H9 (cell line): ENCODE measurements at regions not wholly inside any gene's neighbourhood (a gene's known extent, or its start where the extent isn't known, plus 50 kb on each side); places are given as distances from the start of the nearest gene placed in this dataset.

ENCODE experiments used
- DNase-seq: peaks from one replicate; pipeline ENCODE4 v3.0.0-alpha.2; 2017
- H2AFZ ChIP-seq: one replicate; pipeline ENCODE4 v1.6.1; 2013; ENCODE audit warnings: mild to moderate bottlenecking, low read length, control low read depth, moderate library complexity
- H2AK5ac ChIP-seq: 2 replicates; pipeline ENCODE4 v1.6.1; 2013; ENCODE audit warnings: low read length, control low read depth, mixed read lengths; ENCODE audit not compliant: insufficient read length
- H2BK120ac ChIP-seq: one replicate; pipeline ENCODE4 v1.6.1; 2013; ENCODE audit warnings: low read depth, mild to moderate bottlenecking, low read length, control low read depth, inconsistent platforms; ENCODE audit not compliant: poor library complexity, severe bottlenecking
- H2BK12ac ChIP-seq: 2 replicates; pipeline ENCODE4 v1.6.1; 2013; ENCODE audit warnings: low read length, control low read depth, mixed read lengths, low read depth; ENCODE audit not compliant: insufficient read length
- H2BK15ac ChIP-seq: 2 replicates; pipeline ENCODE4 v1.6.1; 2013; ENCODE audit warnings: low read depth, low read length, control low read depth
- H2BK20ac ChIP-seq: one replicate; pipeline ENCODE4 v1.6.1; 2013; ENCODE audit warnings: low read depth, mild to moderate bottlenecking, low read length, control low read depth, inconsistent platforms; ENCODE audit not compliant: poor library complexity, severe bottlenecking
- H2BK5ac ChIP-seq: 2 replicates; pipeline ENCODE4 v1.6.1; 2013; ENCODE audit warnings: low read length, control low read depth, mixed read lengths; ENCODE audit not compliant: insufficient read length
- H3K14ac ChIP-seq: 2 replicates; pipeline ENCODE4 v1.6.1; 2013; ENCODE audit warnings: low read length, control low read depth; ENCODE audit not compliant: insufficient read depth
- H3K18ac ChIP-seq: 2 replicates; pipeline ENCODE4 v1.6.1; 2013; ENCODE audit warnings: low read depth, mild to moderate bottlenecking, mixed read lengths, low read length, control low read depth; ENCODE audit not compliant: insufficient read length
- H3K23ac ChIP-seq: 2 replicates; pipeline ENCODE4 v1.6.1; 2013; ENCODE audit warnings: low read length, control low read depth, mixed read lengths, low read depth; ENCODE audit not compliant: insufficient read length
- H3K23me2 ChIP-seq: 2 replicates; pipeline ENCODE4 v1.6.1; 2013; ENCODE audit warnings: low read depth, mild to moderate bottlenecking, mixed read lengths, low read length, control low read depth; ENCODE audit not compliant: insufficient read length, poor library complexity, severe bottlenecking
- H3K27ac ChIP-seq: 2 replicates; pipeline ENCODE4 v1.5.1; 2013; ENCODE audit warnings: low read length, control low read depth, mixed read lengths, low read depth; ENCODE audit not compliant: insufficient read length
- H3K27me3 ChIP-seq: 2 replicates; pipeline ENCODE4 v1.6.1; 2013; ENCODE audit warnings: low read length, control low read depth, inconsistent platforms; ENCODE audit not compliant: insufficient read depth
- H3K4ac ChIP-seq: 2 replicates; pipeline ENCODE4 v1.6.1; 2013; ENCODE audit warnings: low read depth, mild to moderate bottlenecking, control low read depth, inconsistent platforms, low read length, moderate library complexity
- H3K4me1 ChIP-seq: 2 replicates; pipeline ENCODE4 v1.6.1; 2013; ENCODE audit warnings: low read length, control low read depth, inconsistent platforms; ENCODE audit not compliant: insufficient read depth
- H3K4me2 ChIP-seq: 2 replicates; pipeline ENCODE4 v1.6.1; 2013; ENCODE audit warnings: low read length, control low read depth, mixed read lengths; ENCODE audit not compliant: insufficient read length, insufficient read depth
- H3K56ac ChIP-seq: 2 replicates; pipeline ENCODE4 v1.6.1; 2013; ENCODE audit warnings: low read depth, mild to moderate bottlenecking, mixed read lengths, low read length, control low read depth; ENCODE audit not compliant: insufficient read length
- H3K79me1 ChIP-seq: 2 replicates; pipeline ENCODE4 v1.6.1; 2013; ENCODE audit warnings: low read depth, mild to moderate bottlenecking, moderate library complexity, low read length, control low read depth, inconsistent platforms; ENCODE audit not compliant: insufficient read depth, poor library complexity, severe bottlenecking
- H3K79me2 ChIP-seq: 2 replicates; pipeline ENCODE4 v1.6.1; 2013; ENCODE audit warnings: low read length, control low read depth, inconsistent platforms; ENCODE audit not compliant: insufficient read depth
- H3K9ac ChIP-seq: 2 replicates; pipeline ENCODE4 v1.6.1; 2013; ENCODE audit warnings: low read length, control low read depth, mixed read lengths; ENCODE audit not compliant: insufficient read length; ENCODE audit errors: extremely low read depth
- H3K9me3 ChIP-seq: one replicate; pipeline ENCODE4 v1.6.1; 2013; ENCODE audit warnings: low read depth, low read length, inconsistent platforms; ENCODE audit not compliant: control insufficient read depth
- H3T11ph ChIP-seq: one replicate; pipeline ENCODE4 v1.6.1; 2013; ENCODE audit warnings: mild to moderate bottlenecking, low read length, control low read depth, inconsistent platforms
- H4K20me1 ChIP-seq: one replicate; pipeline ENCODE4 v1.6.1; 2013; ENCODE audit not compliant: control insufficient read depth, insufficient read length, insufficient read depth
- H4K5ac ChIP-seq: 2 replicates; pipeline ENCODE4 v1.6.1; 2013; ENCODE audit warnings: low read depth, mild to moderate bottlenecking, mixed read lengths, low read length, control low read depth; ENCODE audit not compliant: insufficient read length
- H4K8ac ChIP-seq: replicated peaks from 2 replicates; pipeline ENCODE4 v1.6.1; 2013; ENCODE audit warnings: low read length, control low read depth, mixed read lengths, low read depth; ENCODE audit not compliant: insufficient read length
- H4K91ac ChIP-seq: 2 replicates; pipeline ENCODE4 v1.6.1; 2013; ENCODE audit warnings: low read depth, mild to moderate bottlenecking, moderate library complexity, mixed read lengths, low read length, control low read depth; ENCODE audit not compliant: insufficient read length
- H3K27ac Mint-ChIP-seq, 3 experiments: 2 replicates in 2 of 3; 3 replicates in 1 of 3; pipeline ENCODE4 v1.8.0; 2020 to 2021; ENCODE audit warnings: mixed read lengths in 3 of 3, mild to moderate bottlenecking in 1 of 3, moderate library complexity in 1 of 3
- H3K27me3 Mint-ChIP-seq: 2 replicates; pipeline ENCODE4 v1.8.0; 2021; ENCODE audit warnings: low read depth, mild to moderate bottlenecking, moderate library complexity, mixed read lengths
- H3K36me3 Mint-ChIP-seq, 3 experiments: 2 replicates in 2 of 3; 3 replicates in 1 of 3; pipeline ENCODE4 v1.8.0; 2020 to 2021; ENCODE audit warnings: low read depth in 3 of 3, mixed read lengths in 3 of 3; ENCODE audit not compliant: insufficient read depth in 1 of 3
- H3K4me1 Mint-ChIP-seq, 2 experiments: 2 replicates each; pipeline ENCODE4 v1.8.0; 2020; ENCODE audit warnings: mixed read lengths in 2 of 2
- H3K4me3 Mint-ChIP-seq, 2 experiments: 2 replicates in 1 of 2; 3 replicates in 1 of 2; pipeline ENCODE4 v1.8.0; 2020 to 2021; ENCODE audit warnings: mild to moderate bottlenecking in 2 of 2, mixed read lengths in 2 of 2, moderate library complexity in 1 of 2
- H3K9me3 Mint-ChIP-seq, 2 experiments: 2 replicates in 1 of 2; 3 replicates in 1 of 2; pipeline ENCODE4 v1.8.0; 2020; ENCODE audit warnings: mild to moderate bottlenecking in 2 of 2, mixed read lengths in 2 of 2, moderate library complexity in 1 of 2
- CTCF ChIP-seq: fragments of 200-600 bp; sonication (generic); conservative IDR thresholded peaks from 3 replicates; pipeline ENCODE4 v1.8.0; 2021; ENCODE audit warnings: antibody characterized with exemption, mild to moderate bottlenecking
- WGBS: extraction: QIAGEN DNeasy Blood & Tissue Kit; methylation state at CpG from one replicate; pipeline ENCODE4 v1.1.7; 2013; ENCODE audit warnings: missing lambda C conversion rate, low lambda C conversion rate, mixed read lengths; ENCODE audit not compliant: insufficient read length; ENCODE audit errors: extremely low coverage; 5-methylcytosine and 5-hydroxymethylcytosine counted together

DNA sequence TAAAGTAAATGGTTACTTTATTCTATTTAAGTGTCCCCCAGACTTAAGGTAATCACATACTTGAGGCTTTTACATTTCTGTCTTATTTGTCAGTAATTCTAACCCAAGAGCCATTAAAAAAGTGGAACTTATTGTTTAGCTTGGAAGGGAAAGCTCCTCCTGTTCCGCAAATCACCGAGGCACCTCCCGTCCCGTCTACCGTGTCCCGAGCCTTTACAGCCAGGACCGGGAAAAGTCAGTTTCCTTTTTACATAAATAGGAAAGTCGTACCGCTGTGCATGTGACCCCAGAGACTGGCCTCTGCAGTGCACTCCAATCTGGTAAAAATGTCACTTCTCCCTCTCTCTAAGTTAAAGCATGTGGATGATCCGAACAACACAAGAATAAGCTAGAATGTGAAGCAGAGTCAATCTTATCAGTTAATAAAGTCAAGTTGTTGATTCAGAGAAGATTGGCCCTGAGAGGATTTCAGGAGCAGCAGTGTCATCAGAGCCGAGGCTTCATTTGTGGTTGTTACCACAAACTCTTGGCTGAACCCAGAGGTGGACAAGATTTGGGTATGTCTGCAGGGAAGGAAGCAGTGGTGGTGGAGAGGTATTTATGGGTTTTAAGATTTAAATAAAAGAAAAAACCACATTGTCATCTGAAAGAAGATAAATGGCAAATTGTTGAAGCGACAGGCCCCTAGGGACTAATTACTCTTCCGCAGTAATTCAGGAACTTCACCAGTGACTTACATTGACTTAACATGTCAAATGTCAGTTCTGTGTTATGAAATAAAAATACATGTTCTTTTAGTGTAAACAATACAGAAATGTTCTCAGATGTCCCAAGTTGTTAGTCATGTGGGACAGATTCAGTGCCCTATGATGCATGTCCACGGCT lies 316.6 kb upstream of the ZNF32 start:
- H3K4me1 ChIP-seq, result no peaks in the 10 kb centered on the region
- no peak overlapping the region for H3K4ac ChIP-seq
- no peaks in the 10 kb centered on the region; a peak in 3 of 5 replicates for H3K9me3 Mint-ChIP-seq
- no peak overlapping the region; a peak in 1 of 7 replicates for H3K27ac Mint-ChIP-seq
- no CpG with 5 or more reads among the region's 14 CpGs for WGBS
- no peaks in the 10 kb centered on the region for H4K20me1 ChIP-seq
- no peaks in the 10 kb centered on the region for H3K79me2 ChIP-seq
- H3K4me2 ChIP-seq, result no peak overlapping the region
- DNase-seq, result no peak
- no peak overlapping the region for H3K14ac ChIP-seq
- H3K27ac ChIP-seq, result no peak overlapping the region
- TF ChIP-seq CTCF, result no peak
- no peak overlapping the region for H4K91ac ChIP-seq
- H3K9ac ChIP-seq, result no peak overlapping the region
- no peak overlapping the region for H2BK120ac ChIP-seq
- no peaks in the 10 kb centered on the region for H3K79me1 ChIP-seq
- H3K27me3 Mint-ChIP-seq, result peaks cover 6% of the 10 kb centered on the region
- H2AK5ac ChIP-seq, result no peak overlapping the region
- H4K5ac ChIP-seq, result no peak overlapping the region
- H3K23ac ChIP-seq, result no peak overlapping the region
- no peak overlapping the region for H3K56ac ChIP-seq
- no peak overlapping the region for H2BK20ac ChIP-seq
- no peak overlapping the region for H2AFZ ChIP-seq
- H3T11ph ChIP-seq, result no peak overlapping the region
- no peak overlapping the region for H3K4me3 Mint-ChIP-seq
- H3K23me2 ChIP-seq, result no peaks in the 10 kb centered on the region
- no peaks in the 10 kb centered on the region; a peak in 1 of 7 replicates for H3K36me3 Mint-ChIP-seq
- no peak overlapping the region for H2BK15ac ChIP-seq
- H3K4me1 Mint-ChIP-seq, result no peaks in the 10 kb centered on the region
- H2BK12ac ChIP-seq, result no peak overlapping the region
- H3K9me3 ChIP-seq, result no peaks in the 10 kb centered on the region
- no peak overlapping the region for H2BK5ac ChIP-seq
- no peak overlapping the region for H3K18ac ChIP-seq
- no peak overlapping the region for H4K8ac ChIP-seq
- no peaks in the 10 kb centered on the region for H3K27me3 ChIP-seq
